Karpas-422 (cell line): ENCODE measurements at regions not wholly inside any gene's neighbourhood (a gene's known extent, or its start where the extent isn't known, plus 50 kb on each side); places are given as distances from the start of the nearest gene placed in this dataset.

Experiments
- DNase-seq: peaks from one replicate; pipeline ENCODE4 v3.0.0-alpha.2; 2015
- H2AFZ ChIP-seq: fragments of 200-600 bp; sonication (generic); 2 replicates; pipeline ENCODE4 v1.6.1; 2014; ENCODE audit warnings: antibody characterized with exemption, low read length, mixed read lengths
- H3K27ac ChIP-seq: fragments of 200-600 bp; sonication (generic); 2 replicates; pipeline ENCODE4 v1.5.1; 2014; ENCODE audit warnings: mild to moderate bottlenecking, low read length, moderate library complexity
- H3K27me3 ChIP-seq: fragments of 200-600 bp; sonication (generic); 2 replicates; pipeline ENCODE4 v1.6.1; 2014; ENCODE audit warnings: low read length, mixed read lengths
- H3K36me3 ChIP-seq: fragments of 200-600 bp; sonication (generic); 2 replicates; pipeline ENCODE4 v1.6.1; 2014; ENCODE audit warnings: low read length, mixed read lengths; ENCODE audit not compliant: insufficient read depth
- H3K4me1 ChIP-seq: fragments of 200-600 bp; sonication (generic); 2 replicates; pipeline ENCODE4 v1.6.1; 2014; ENCODE audit warnings: mild to moderate bottlenecking, low read length, mixed read lengths
- H3K4me2 ChIP-seq: fragments of 200-600 bp; sonication (generic); 2 replicates; pipeline ENCODE4 v1.6.1; 2014; ENCODE audit warnings: low read length, low read depth, mild to moderate bottlenecking; ENCODE audit not compliant: poor library complexity, severe bottlenecking
- H3K4me3 ChIP-seq: fragments of 200-600 bp; sonication (generic); 2 replicates; pipeline ENCODE4 v1.5.1; 2014; ENCODE audit warnings: mild to moderate bottlenecking, antibody characterized with exemption, low read length, mixed read lengths
- H3K79me2 ChIP-seq: fragments of 200-600 bp; sonication (generic); 2 replicates; pipeline ENCODE4 v1.6.1; 2014; ENCODE audit warnings: mild to moderate bottlenecking, low read length, mixed read lengths
- H3K9ac ChIP-seq: fragments of 200-600 bp; sonication (generic); 2 replicates; pipeline ENCODE4 v1.6.0; 2014; ENCODE audit warnings: low read length
- H3K9me2 ChIP-seq: fragments of 200-600 bp; sonication (generic), shearing (Covaris generic); replicated peaks from 2 replicates; pipeline ENCODE4 v1.6.0; 2014; ENCODE audit warnings: mild to moderate bottlenecking, low read length, moderate library complexity; ENCODE audit not compliant: insufficient read depth
- H3K9me3 ChIP-seq: fragments of 300-700, 200-600 bp; sonication (generic); 2 replicates; pipeline ENCODE4 v1.6.1; 2014; ENCODE audit warnings: low read length, mixed read lengths
- H4K20me1 ChIP-seq: fragments of 200-600 bp; sonication (generic); 2 replicates; pipeline ENCODE4 v1.6.1; 2014; ENCODE audit warnings: mild to moderate bottlenecking, antibody characterized with exemption, low read length, low read depth; ENCODE audit not compliant: insufficient read depth

- Histone ChIP-seq H3K36me3 (no peaks in the 10 kb centered on the region), H2AFZ (no peak overlapping the region), H3K79me2 (no peaks in the 10 kb centered on the region)
These were observed 1076.5 kb upstream of the ZEB2 start for GRCh38 chr2:145596416-145596815.

DNA sequence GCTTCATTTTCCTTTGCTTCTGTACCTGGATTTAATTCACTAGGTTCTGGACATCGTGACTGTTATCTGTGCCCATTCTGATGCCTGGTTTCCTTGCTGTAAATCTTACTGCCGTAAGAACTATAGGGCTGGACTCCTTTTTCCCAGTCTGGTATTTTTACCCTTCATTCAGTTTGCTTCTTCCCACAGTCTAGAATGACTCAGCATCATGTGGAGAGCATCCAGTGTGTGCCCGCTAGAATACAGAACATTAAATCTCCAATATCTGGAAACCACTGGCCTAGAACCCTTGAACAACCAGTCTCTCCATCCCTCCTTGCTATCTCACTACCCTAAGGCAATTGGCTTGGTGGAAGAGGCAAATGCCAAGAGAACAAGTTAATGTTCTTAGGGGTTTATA lies 1075.4 kb upstream of the ZEB2 start:
- H4K20me1 ChIP-seq: no peaks in the 10 kb centered on the region
- peaks cover 9% of the 10 kb centered on the region for H3K4me1 ChIP-seq
- H3K36me3 ChIP-seq: no peaks in the 10 kb centered on the region
- H3K79me2 ChIP-seq: no peaks in the 10 kb centered on the region
- H3K4me3 ChIP-seq: no peak overlapping the region
- H3K9ac ChIP-seq: no peak overlapping the region
- H2AFZ ChIP-seq: no peak overlapping the region
- H3K4me2 ChIP-seq: no peak overlapping the region
- no peaks in the 10 kb centered on the region for H3K27me3 ChIP-seq
- no peaks in the 10 kb centered on the region for H3K9me3 ChIP-seq
- H3K27ac ChIP-seq: no peak overlapping the region
- no peak for DNase-seq
- H3K9me2 ChIP-seq: no peaks in the 10 kb centered on the region

More at GRCh38 chr2:145596416-145596815, 1076.5 kb upstream of the ZEB2 start:
- DNase-seq: no peak
- Histone ChIP-seq H3K27me3 (no peaks in the 10 kb centered on the region), H4K20me1 (no peaks in the 10 kb centered on the region), H3K4me2 (no peak overlapping the region), H3K9me2 (no peaks in the 10 kb centered on the region), H3K9me3 (no peaks in the 10 kb centered on the region), H3K4me1 (peaks cover 9% of the 10 kb centered on the region), H3K9ac (no peak overlapping the region), H3K4me3 (no peak overlapping the region), H3K27ac (no peak overlapping the region)

DNA sequence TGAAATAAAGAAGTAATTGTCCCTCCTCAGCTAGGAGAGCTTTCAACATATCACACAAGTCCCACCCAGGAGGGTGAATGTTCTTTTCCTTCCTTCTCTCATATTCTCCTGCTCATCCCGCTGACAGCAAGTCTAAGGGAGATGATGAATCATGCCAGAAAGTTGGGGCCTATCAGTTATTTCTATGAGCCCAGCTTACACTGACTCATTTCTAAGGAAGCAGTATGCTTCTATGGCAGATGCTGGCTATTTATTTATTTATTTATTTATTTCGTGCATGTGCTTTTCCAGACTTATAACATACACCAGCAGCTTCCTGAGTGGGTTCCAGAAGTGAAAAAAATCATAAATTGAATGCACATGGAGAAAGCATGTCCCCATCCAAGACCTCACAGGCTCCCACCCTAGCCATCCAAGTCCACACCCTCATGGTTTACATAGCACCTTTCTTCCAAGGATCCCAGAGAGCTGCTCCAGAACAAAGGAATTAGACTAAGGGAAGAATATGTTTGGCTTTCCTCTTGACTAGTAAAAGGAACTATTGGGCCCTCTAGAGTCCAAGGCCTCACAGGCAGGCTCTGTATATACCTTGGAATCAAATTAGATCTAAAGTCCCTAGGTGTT lies 1074.2 kb upstream of the ZEB2 start:
- Histone ChIP-seq H3K4me1 (peaks cover 9% of the 10 kb centered on the region), H3K36me3 (no peaks in the 10 kb centered on the region), H3K27me3 (no peaks in the 10 kb centered on the region), H3K4me2 (no peak overlapping the region), H2AFZ (no peak overlapping the region), H3K9me2 (no peaks in the 10 kb centered on the region), H3K9me3 (no peaks in the 10 kb centered on the region), H3K27ac (no peak overlapping the region), H3K79me2 (no peaks in the 10 kb centered on the region), H4K20me1 (no peaks in the 10 kb centered on the region), H3K4me3 (no peak overlapping the region), H3K9ac (no peak overlapping the region)
- DNase-seq: no peak

DNA sequence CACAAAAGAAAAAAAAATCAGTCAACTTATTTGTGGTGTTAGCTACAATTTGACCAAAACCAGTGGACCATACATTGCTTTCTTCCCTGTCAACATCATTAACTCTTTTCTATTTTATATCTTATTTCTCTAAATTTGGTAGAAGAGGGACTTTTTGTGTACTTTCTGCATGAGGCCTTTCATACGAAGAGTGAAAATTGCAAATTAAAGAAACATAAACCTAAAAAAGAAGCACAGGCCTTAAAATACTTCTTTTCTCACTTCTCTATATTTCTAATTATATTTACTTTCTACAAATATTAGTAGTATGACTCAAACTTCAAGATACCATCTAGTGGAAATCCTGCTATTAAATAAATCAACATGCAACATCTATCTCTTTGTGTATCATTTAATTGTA lies 1073.4 kb upstream of the ZEB2 start:
- H3K79me2 ChIP-seq: no peaks in the 10 kb centered on the region
- H4K20me1 ChIP-seq: no peaks in the 10 kb centered on the region
- no peak overlapping the region for H2AFZ ChIP-seq
- no peak overlapping the region for H3K4me3 ChIP-seq
- H3K9me2 ChIP-seq: no peaks in the 10 kb centered on the region
- no peak for DNase-seq
- H3K4me1 ChIP-seq: peaks cover 9% of the 10 kb centered on the region
- no peak overlapping the region for H3K27ac ChIP-seq
- H3K9ac ChIP-seq: no peak overlapping the region
- no peaks in the 10 kb centered on the region for H3K27me3 ChIP-seq
- no peaks in the 10 kb centered on the region for H3K9me3 ChIP-seq
- no peaks in the 10 kb centered on the region for H3K36me3 ChIP-seq
- H3K4me2 ChIP-seq: no peak overlapping the region

- Histone ChIP-seq H3K9ac (no peak overlapping the region), H3K9me2 (no peaks in the 10 kb centered on the region), H3K4me2 (no peak overlapping the region), H3K27ac (no peak overlapping the region), H3K27me3 (no peaks in the 10 kb centered on the region), H3K79me2 (no peaks in the 10 kb centered on the region), H4K20me1 (no peaks in the 10 kb centered on the region), H3K9me3 (no peaks in the 10 kb centered on the region), H3K36me3 (no peaks in the 10 kb centered on the region), H2AFZ (no peak overlapping the region), H3K4me3 (no peak overlapping the region), H3K4me1 (peaks cover 9% of the 10 kb centered on the region)
- DNase-seq: no peak
These were observed 1072.4 kb upstream of the ZEB2 start for GRCh38 chr2:145592361-145592760.

GRCh38 chr2:145591109-145591809 lies 1071.3 kb upstream of the ZEB2 start:
- no peaks in the 10 kb centered on the region for H3K9me3 ChIP-seq
- no peaks in the 10 kb centered on the region for H4K20me1 ChIP-seq
- H3K79me2 ChIP-seq: no peaks in the 10 kb centered on the region
- H3K4me1 ChIP-seq: peaks cover 9% of the 10 kb centered on the region
- no peaks in the 10 kb centered on the region for H3K9me2 ChIP-seq
- no peaks in the 10 kb centered on the region for H3K27me3 ChIP-seq
- H3K4me3 ChIP-seq: no peak overlapping the region
- DNase-seq: no peak
- H3K4me2 ChIP-seq: no peak overlapping the region
- no peaks in the 10 kb centered on the region for H3K36me3 ChIP-seq
- H2AFZ ChIP-seq: no peak overlapping the region
- no peak overlapping the region for H3K27ac ChIP-seq
- no peak overlapping the region for H3K9ac ChIP-seq

- Histone ChIP-seq H3K27me3 (no peaks in the 10 kb centered on the region), H3K9ac (no peak overlapping the region), H3K9me2 (no peaks in the 10 kb centered on the region), H3K36me3 (no peaks in the 10 kb centered on the region), H4K20me1 (no peaks in the 10 kb centered on the region), H3K27ac (no peak overlapping the region), H3K4me3 (no peak overlapping the region), H2AFZ (no peak overlapping the region), H3K4me2 (no peak overlapping the region), H3K4me1 (peaks cover under 1% of the 10 kb centered on the region), H3K79me2 (no peaks in the 10 kb centered on the region), H3K9me3 (no peaks in the 10 kb centered on the region)
- DNase-seq: no peak
These were observed 1068.0 kb upstream of the ZEB2 start for GRCh38 chr2:145587922-145588321.

- no peak overlapping the region for H3K4me3 ChIP-seq
- no peaks in the 10 kb centered on the region for H3K9me2 ChIP-seq
- no peak for DNase-seq
- no peak overlapping the region for H2AFZ ChIP-seq
- no peak overlapping the region for H3K27ac ChIP-seq
- H3K27me3 ChIP-seq: no peaks in the 10 kb centered on the region
- no peaks in the 10 kb centered on the region for H4K20me1 ChIP-seq
- H3K4me2 ChIP-seq: no peak overlapping the region
- H3K9me3 ChIP-seq: no peaks in the 10 kb centered on the region
- H3K9ac ChIP-seq: no peak overlapping the region
- H3K36me3 ChIP-seq: no peaks in the 10 kb centered on the region
- no peaks in the 10 kb centered on the region for H3K79me2 ChIP-seq
- H3K4me1 ChIP-seq: no peaks in the 10 kb centered on the region
These were observed 1064.4 kb upstream of the ZEB2 start for GRCh38 chr2:145584353-145584752.
